NCI-H1436 (cell line): ENCODE measurements at regions not wholly inside any gene's neighbourhood (a gene's known extent, or its start where the extent isn't known, plus 50 kb on each side); places are given as distances from the start of the nearest gene placed in this dataset.

Source experiments
- DNase-seq: peaks from one replicate; lab custom pipeline; 2025; lab: John Stamatoyannopoulos, UW

- no peak for DNase-seq
Measured at GRCh38 chr3:168394439-168394838, 298.7 kb upstream of the GOLIM4 start.

- DNase-seq = no peak
Measured at GRCh38 chr3:168386301-168386700, 290.6 kb upstream of the GOLIM4 start.

- no peak for DNase-seq
Measured at GRCh38 chr3:168384990-168385389, 289.3 kb upstream of the GOLIM4 start.

- DNase-seq = no peak
Measured at GRCh38 chr3:168383573-168383972, 287.8 kb upstream of the GOLIM4 start.

GRCh38 chr3:168371846-168372245 is 276.1 kb upstream of the GOLIM4 start:
- no peak for DNase-seq

GRCh38 chr3:168364967-168365366 is 269.2 kb upstream of the GOLIM4 start:
- DNase-seq = no peak

- no peak for DNase-seq
Measured at GRCh38 chr3:168362661-168363247, 267.0 kb upstream of the GOLIM4 start.

- no peak for DNase-seq
Measured at GRCh38 chr3:168362156-168362555, 266.4 kb upstream of the GOLIM4 start.

- DNase-seq = no peak
Measured at GRCh38 chr3:168360993-168361392, 265.3 kb upstream of the GOLIM4 start.

GRCh38 chr3:168342946-168343850 is 247.5 kb upstream of the GOLIM4 start:
- no peak for DNase-seq

GRCh38 chr3:168341956-168342936 is 246.5 kb upstream of the GOLIM4 start:
- no peak for DNase-seq

- DNase-seq = no peak
Measured at GRCh38 chr3:168341192-168341815, 245.6 kb upstream of the GOLIM4 start.

GRCh38 chr3:168338161-168338560 is 242.4 kb upstream of the GOLIM4 start:
- DNase-seq = no peak

GRCh38 chr3:168336276-168336675 is 240.6 kb upstream of the GOLIM4 start:
- no peak for DNase-seq

GRCh38 chr3:168333410-168333935 is 237.7 kb upstream of the GOLIM4 start:
- no peak for DNase-seq

- no peak for DNase-seq
Measured at GRCh38 chr3:168331756-168332155, 236.0 kb upstream of the GOLIM4 start.

- DNase-seq = no peak
Measured at GRCh38 chr3:168330983-168331382, 235.3 kb upstream of the GOLIM4 start.

- DNase-seq = no peak
Measured at GRCh38 chr3:168327856-168328255, 232.1 kb upstream of the GOLIM4 start.

GRCh38 chr3:168325684-168326083 is 230.0 kb upstream of the GOLIM4 start:
- DNase-seq = no peak

- no peak for DNase-seq
Measured at GRCh38 chr3:168322941-168323340, 227.2 kb upstream of the GOLIM4 start.

GRCh38 chr3:168314166-168314565 is 218.4 kb upstream of the GOLIM4 start:
- no peak for DNase-seq

GRCh38 chr3:168312984-168313383 is 217.3 kb upstream of the GOLIM4 start:
- DNase-seq = no peak
